Esophagus (tissue), 2 donors: ENCODE measurements at regions not wholly inside any gene's neighbourhood (a gene's known extent, or its start where the extent isn't known, plus 50 kb on each side); places are given as distances from the start of the nearest gene placed in this dataset.

ENCODE experiments used
- H3K27ac ChIP-seq, 2 donors: one replicate each; pipeline ENCODE4 v1.5.1; 2013; ENCODE audit warnings: low read depth in 2 of 2, mild to moderate bottlenecking in 2 of 2, inconsistent platforms in 1 of 2, low read length in 1 of 2, moderate library complexity in 1 of 2
- H3K27me3 ChIP-seq, 2 donors: one replicate each; pipeline ENCODE4 v1.6.1; 2013; ENCODE audit warnings: low read length in 2 of 2, control low read depth in 1 of 2, mild to moderate bottlenecking in 1 of 2; ENCODE audit not compliant: insufficient read depth in 2 of 2, control insufficient read depth in 1 of 2
- H3K36me3 ChIP-seq, 2 donors: one replicate each; pipeline ENCODE4 v1.6.1; 2013; ENCODE audit warnings: low read length in 1 of 2; ENCODE audit not compliant: control insufficient read depth in 2 of 2, insufficient read depth in 2 of 2
- H3K4me1 ChIP-seq, 2 donors: one replicate each; pipeline ENCODE4 v1.6.1; 2013; ENCODE audit warnings: low read length in 1 of 2; ENCODE audit not compliant: control insufficient read depth in 2 of 2, insufficient read depth in 2 of 2
- H3K4me3 ChIP-seq, 2 donors: one replicate each; pipeline ENCODE4 v1.5.1; 2013; ENCODE audit warnings: low read length in 2 of 2, mild to moderate bottlenecking in 2 of 2, low read depth in 1 of 2, moderate library complexity in 1 of 2
- H3K9me3 ChIP-seq, 2 donors: one replicate each; pipeline ENCODE4 v1.6.1; 2013; ENCODE audit warnings: mild to moderate bottlenecking in 2 of 2, low read depth in 1 of 2, low read length in 1 of 2, moderate library complexity in 1 of 2; ENCODE audit not compliant: control insufficient read depth in 2 of 2, insufficient read depth in 1 of 2
- WGBS, 2 donors: extraction: QIAGEN DNeasy Blood & Tissue Kit; methylation state at CpG; one replicate each; pipeline ENCODE4 v1.1.7; 2013; 5-methylcytosine and 5-hydroxymethylcytosine counted together
- donor health status: healthy with polysubstance abuse.
- donor health status: Bipolar disorder and iron deficiency.

GRCh38 chr20:52268184-52268749 lies 76.7 kb upstream of the ZFP64 start:
- peaks cover 0 to 3% of the 10 kb centered on the region in 2 donors for H3K27me3 ChIP-seq
- no peak overlapping the region for H3K4me3 ChIP-seq
- H3K9me3 ChIP-seq, result no peaks in the 10 kb centered on the region
- H3K27ac ChIP-seq, result no peak overlapping the region
- no peaks in the 10 kb centered on the region for H3K36me3 ChIP-seq
- H3K4me1 ChIP-seq, result no peaks in the 10 kb centered on the region
- 65% methylated on average over 4 of the region's 4 CpGs for WGBS, 2 donors

DNA sequence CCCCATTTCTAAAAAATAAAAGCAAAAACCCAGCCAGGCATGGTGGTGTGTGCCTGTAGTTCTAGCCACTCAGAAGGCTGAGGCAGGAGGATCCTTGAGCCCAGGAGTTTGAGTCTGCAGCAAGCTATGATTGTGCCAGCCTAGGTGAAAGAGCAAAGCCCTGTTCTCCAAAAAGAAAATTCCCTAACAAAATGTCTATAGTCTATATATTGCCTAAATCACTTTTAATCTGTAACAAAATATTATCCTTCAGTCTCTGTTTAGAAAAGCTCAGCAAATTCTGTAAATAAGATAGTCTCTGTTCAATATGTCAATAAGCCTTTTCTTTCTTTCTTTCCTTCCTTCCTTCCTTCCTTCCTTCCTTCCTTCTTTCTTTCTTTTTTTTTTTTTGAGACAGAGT lies 75.8 kb upstream of the ZFP64 start:
- Histone ChIP-seq H3K27ac (no peak overlapping the region), H3K9me3 (no peaks in the 10 kb centered on the region), H3K4me1 (no peaks in the 10 kb centered on the region), H3K27me3 (peaks cover 0 to 3% of the 10 kb centered on the region in 2 donors), H3K4me3 (no peak overlapping the region), H3K36me3 (no peaks in the 10 kb centered on the region)

GRCh38 chr20:52263757-52264156 lies 72.2 kb upstream of the ZFP64 start:
- WGBS, 2 donors, result 62 to 63% methylated on average over 1 of the region's 1 CpG
- H3K9me3 ChIP-seq, result no peaks in the 10 kb centered on the region
- H3K36me3 ChIP-seq, result no peaks in the 10 kb centered on the region
- no peaks in the 10 kb centered on the region for H3K4me1 ChIP-seq
- no peak overlapping the region for H3K4me3 ChIP-seq
- H3K27ac ChIP-seq, result no peak overlapping the region
- peaks cover 0 to 3% of the 10 kb centered on the region in 2 donors for H3K27me3 ChIP-seq

DNA sequence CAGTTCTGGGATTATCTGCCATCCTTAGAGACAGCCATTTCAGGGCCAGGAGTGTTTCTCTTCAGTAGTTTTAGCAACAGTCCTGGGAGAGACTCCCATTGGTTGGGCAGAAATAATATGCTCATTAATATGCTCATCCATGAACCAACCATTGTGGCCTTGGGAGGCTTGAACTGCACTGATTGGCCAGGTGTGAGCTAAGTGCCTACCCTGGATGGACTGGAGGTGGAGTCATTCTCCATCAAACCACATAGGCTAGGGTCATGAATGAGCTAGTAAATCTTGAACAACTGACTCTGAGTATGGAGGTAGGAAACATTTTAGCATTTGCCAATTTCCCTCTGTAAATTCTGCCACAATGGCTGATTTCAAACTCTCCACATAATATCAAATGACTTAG lies 70.2 kb upstream of the ZFP64 start:
- Histone ChIP-seq H3K27me3 (peaks cover 0 to 3% of the 10 kb centered on the region in 2 donors), H3K4me3 (no peak overlapping the region), H3K4me1 (no peaks in the 10 kb centered on the region), H3K27ac (no peak overlapping the region), H3K36me3 (no peaks in the 10 kb centered on the region), H3K9me3 (no peaks in the 10 kb centered on the region)

DNA sequence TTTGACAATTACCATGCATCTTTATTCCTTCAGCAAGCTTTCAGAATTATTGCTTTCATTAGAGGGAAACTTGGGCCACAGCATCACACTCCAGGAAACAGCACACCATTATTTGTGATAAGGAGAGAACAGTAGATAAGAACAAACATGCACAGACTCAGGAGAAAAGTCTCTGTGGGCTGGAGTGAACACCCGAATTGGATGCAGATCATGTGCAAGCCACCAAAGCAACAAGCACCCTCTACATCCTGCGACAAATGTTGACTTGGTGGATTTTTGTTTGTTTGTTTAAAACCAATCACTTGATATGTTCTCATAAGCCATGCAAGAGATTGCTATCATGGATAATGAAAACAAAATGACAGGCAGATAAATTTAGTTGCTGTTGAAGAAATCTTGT lies 67.7 kb upstream of the ZFP64 start:
- Histone ChIP-seq H3K4me1 (no peaks in the 10 kb centered on the region), H3K27ac (no peak overlapping the region), H3K27me3 (no peaks in the 10 kb centered on the region), H3K36me3 (no peaks in the 10 kb centered on the region), H3K9me3 (no peaks in the 10 kb centered on the region), H3K4me3 (no peak overlapping the region)
- WGBS, 2 donors, result 58 to 62% methylated on average over 2 of the region's 2 CpGs

DNA sequence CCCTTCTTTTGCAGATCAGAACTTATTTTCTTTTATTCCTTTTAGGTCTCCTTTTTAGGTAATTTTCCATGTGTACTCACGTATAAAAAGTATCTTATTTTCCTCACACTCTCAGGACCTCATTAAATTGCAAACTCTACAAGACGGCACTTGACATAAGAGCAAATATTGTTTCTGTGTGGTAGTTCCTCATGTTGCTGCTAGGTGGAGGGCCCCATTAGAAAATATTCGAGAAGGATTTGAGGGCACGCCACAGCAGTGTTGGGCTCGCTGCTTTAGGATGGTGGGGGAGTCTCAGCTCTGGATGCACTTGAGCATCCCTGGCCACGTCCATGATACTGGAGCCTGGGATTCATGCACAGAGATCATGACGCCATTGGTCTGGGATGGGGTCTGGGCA lies 64.9 kb upstream of the ZFP64 start:
- H3K27ac ChIP-seq, result no peak overlapping the region
- no peaks in the 10 kb centered on the region for H3K36me3 ChIP-seq
- no peaks in the 10 kb centered on the region for H3K4me1 ChIP-seq
- H3K4me3 ChIP-seq, result no peak overlapping the region
- H3K9me3 ChIP-seq, result no peaks in the 10 kb centered on the region
- H3K27me3 ChIP-seq, result no peaks in the 10 kb centered on the region
- WGBS, 2 donors, result 82 to 83% methylated on average over 7 of the region's 7 CpGs

- Histone ChIP-seq H3K4me3 (no peak overlapping the region), H3K27me3 (no peaks in the 10 kb centered on the region), H3K36me3 (no peaks in the 10 kb centered on the region), H3K9me3 (peaks cover 0 to under 1% of the 10 kb centered on the region in 2 donors), H3K27ac (no peak overlapping the region), H3K4me1 (no peaks in the 10 kb centered on the region)
- 68 to 73% methylated on average over 5 of the region's 5 CpGs for WGBS, 2 donors
These were observed 61.1 kb upstream of the ZFP64 start for GRCh38 chr20:52252664-52253063.

DNA sequence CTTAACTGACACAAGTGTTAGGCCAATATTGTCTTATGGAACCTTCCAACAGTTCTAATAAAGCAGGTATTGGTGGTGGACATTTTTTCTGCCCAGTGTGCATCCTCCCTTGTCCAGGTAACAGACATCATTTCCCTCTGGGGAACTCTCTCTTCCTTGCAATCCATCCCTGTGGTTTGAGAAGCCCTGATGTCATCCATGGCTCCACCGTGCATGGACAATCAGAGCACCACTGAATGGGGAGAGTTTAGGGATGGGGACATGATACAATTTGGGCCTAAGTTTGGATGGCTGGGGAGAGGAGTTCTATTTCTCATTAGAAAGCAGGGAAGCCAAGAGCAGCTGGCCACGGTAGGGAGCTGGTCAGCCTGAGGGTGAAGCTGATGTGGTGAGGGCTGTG lies 60.2 kb upstream of the ZFP64 start:
- WGBS, 2 donors, result 72 to 91% methylated on average over 2 of the region's 2 CpGs
- Histone ChIP-seq H3K9me3 (peaks cover 0 to 2% of the 10 kb centered on the region in 2 donors), H3K36me3 (no peaks in the 10 kb centered on the region), H3K27ac (no peak overlapping the region), H3K4me3 (no peak overlapping the region), H3K27me3 (no peaks in the 10 kb centered on the region), H3K4me1 (no peaks in the 10 kb centered on the region)

GRCh38 chr20:52251136-52251700 lies 59.6 kb upstream of the ZFP64 start:
- H3K36me3 ChIP-seq, result no peaks in the 10 kb centered on the region
- H3K4me1 ChIP-seq, result no peaks in the 10 kb centered on the region
- H3K27ac ChIP-seq, result no peak overlapping the region
- no peak overlapping the region for H3K4me3 ChIP-seq
- WGBS, 2 donors, result 90 to 92% methylated on average over 2 of the region's 2 CpGs
- peaks cover 0 to 2% of the 10 kb centered on the region in 2 donors for H3K9me3 ChIP-seq
- no peaks in the 10 kb centered on the region for H3K27me3 ChIP-seq

DNA sequence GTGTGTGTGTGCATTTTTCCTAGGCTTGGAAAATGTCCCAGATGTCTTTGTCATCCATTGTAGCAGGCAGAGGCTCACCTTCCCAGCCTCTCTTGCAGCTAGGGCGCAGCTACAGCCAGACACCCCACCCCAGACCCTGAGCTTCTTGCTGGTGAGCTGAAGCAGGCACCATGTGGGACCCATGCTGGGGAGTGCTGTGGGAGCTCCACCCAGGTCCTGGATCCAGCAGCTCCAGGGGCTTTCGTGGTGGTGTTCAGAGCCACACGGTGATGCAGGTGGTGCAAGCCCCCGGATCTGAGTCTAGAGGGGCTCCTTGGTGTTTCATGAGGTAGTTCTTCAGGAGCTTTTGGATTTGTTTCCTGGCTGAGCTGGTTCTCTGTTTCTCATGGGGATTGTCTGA lies 56.0 kb upstream of the ZFP64 start:
- no peaks in the 10 kb centered on the region for H3K4me1 ChIP-seq
- H3K36me3 ChIP-seq, result no peaks in the 10 kb centered on the region
- no peaks in the 10 kb centered on the region for H3K27me3 ChIP-seq
- H3K9me3 ChIP-seq, result peaks cover 0 to 2% of the 10 kb centered on the region in 2 donors
- WGBS, 2 donors, result 91% methylated on average over 4 of the region's 4 CpGs
- H3K4me3 ChIP-seq, result no peak overlapping the region
- H3K27ac ChIP-seq, result no peak overlapping the region
